ENCODE measurements at regions not wholly inside any gene's neighbourhood (a gene's known extent, or its start where the extent isn't known, plus 50 kb on each side); places are given as distances from the start of the nearest gene placed in this dataset.

- no peak for TF ChIP-seq CTCF (IDR thresholded peaks at IDR 0.05)
- TF ChIP-seq POLR2A (IDR thresholded peaks at IDR 0.05) = no peak
These were observed 716.0 kb downstream of the LRFN5 start for GRCh38 chr14:42322531-42323284.
